HFFc6 (cell line): ENCODE measurements at regions not wholly inside any gene's neighbourhood (a gene's known extent, or its start where the extent isn't known, plus 50 kb on each side); places are given as distances from the start of the nearest gene placed in this dataset.

Experiments
- DNase-seq: peaks from one replicate; pipeline ENCODE4 v3.0.0-alpha.2; 2018
- H3K27ac Mint-ChIP-seq: 2 replicates; pipeline ENCODE4 v1.8.0; 2020; ENCODE audit warnings: mild to moderate bottlenecking, mixed read lengths
- H3K27me3 Mint-ChIP-seq: 2 replicates; pipeline ENCODE4 v1.8.0; 2021; ENCODE audit warnings: mild to moderate bottlenecking, moderate library complexity, mixed read lengths; ENCODE audit not compliant: insufficient read depth
- H3K36me3 Mint-ChIP-seq: 2 replicates; pipeline ENCODE4 v1.8.0; 2021; ENCODE audit warnings: low read depth, mixed read lengths
- H3K4me1 Mint-ChIP-seq: 2 replicates; pipeline ENCODE4 v1.8.0; 2020; ENCODE audit warnings: low read depth, mixed read lengths
- H3K4me3 Mint-ChIP-seq: 2 replicates; pipeline ENCODE4 v1.8.0; 2020; ENCODE audit warnings: mild to moderate bottlenecking, moderate library complexity, mixed read lengths
- H3K9me3 Mint-ChIP-seq: 2 replicates; pipeline ENCODE4 v1.8.0; 2020; ENCODE audit warnings: mild to moderate bottlenecking, mixed read lengths
- CTCF ChIP-seq: fragments of 200-600 bp; sonication (generic); IDR thresholded peaks from 2 replicates; pipeline ENCODE4 v1.5.0; 2021; ENCODE audit warnings: antibody characterized with exemption, mild to moderate bottlenecking

DNA sequence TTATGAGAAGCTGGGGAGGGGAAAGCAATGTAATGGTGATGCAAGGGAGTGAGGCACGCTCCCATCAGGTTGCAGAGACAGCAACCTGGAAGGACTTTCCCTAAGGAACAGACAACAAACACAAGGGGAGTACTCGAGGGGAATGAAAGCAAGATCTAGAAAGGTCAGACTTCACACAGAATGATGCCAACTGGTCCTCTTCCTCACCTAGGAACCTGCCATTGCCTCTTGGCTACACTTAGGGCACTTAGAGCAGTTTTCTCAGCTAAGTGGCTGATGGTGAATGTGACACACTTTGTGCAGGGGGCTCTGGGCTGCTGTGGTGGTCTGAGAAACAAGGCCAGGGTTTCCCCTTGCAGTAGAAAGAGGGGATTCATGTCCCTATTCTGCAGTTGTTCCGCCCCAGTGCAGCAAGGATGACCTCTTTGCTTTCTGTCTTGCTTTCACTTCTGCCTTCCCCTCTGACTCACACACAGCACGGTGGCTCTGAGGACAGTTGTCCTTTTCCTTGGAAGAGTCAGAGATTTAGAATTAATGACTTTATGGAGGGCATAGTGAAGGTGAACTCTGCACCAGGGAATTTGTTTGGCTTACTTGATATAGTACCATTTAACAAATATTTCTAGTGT lies 394.0 kb upstream of the KLF4 start:
- Mint-ChIP-seq H3K9me3 (peaks cover 5% of the 10 kb centered on the region), H3K4me1 (no peaks in the 10 kb centered on the region), H3K4me3 (no peak overlapping the region), H3K27ac (no peak overlapping the region), H3K27me3 (no peaks in the 10 kb centered on the region; the same call in 1 of the 2 replicates), H3K36me3 (no peaks in the 10 kb centered on the region)
- no peak for DNase-seq
- no peak for TF ChIP-seq CTCF

DNA sequence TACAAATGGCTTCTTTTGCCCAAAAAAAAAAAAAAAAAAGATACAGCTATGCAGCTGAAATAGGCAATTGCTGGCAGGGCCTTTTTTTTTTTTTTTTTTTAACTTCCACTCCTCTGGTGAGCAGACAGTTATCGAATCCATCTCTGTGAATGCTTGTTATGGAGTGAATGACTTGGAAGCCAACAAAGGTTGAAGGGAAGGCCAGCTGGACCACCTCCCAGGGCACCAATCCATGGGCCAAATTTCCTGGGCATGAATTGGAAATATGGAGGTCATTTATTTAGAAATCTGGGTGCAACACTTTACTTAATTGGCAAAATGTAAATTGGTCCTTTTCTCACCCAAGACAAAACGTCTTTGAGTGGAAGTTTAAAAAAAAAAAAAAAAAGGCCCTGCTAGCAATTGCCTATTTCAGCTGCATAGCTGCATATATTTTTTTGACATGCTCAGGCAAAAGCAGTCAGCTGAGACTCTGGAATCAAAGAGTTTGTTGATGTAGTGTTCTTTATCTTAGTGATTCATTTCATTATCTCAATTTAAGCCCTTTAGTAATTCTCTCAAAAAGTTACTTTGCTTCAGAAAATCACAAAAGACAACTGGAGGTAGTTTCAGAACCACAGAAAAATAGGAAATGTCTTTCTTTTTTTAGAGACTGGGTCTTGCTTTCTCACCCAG lies 392.2 kb upstream of the KLF4 start:
- H3K36me3 Mint-ChIP-seq = no peaks in the 10 kb centered on the region
- H3K9me3 Mint-ChIP-seq = no peaks in the 10 kb centered on the region; the same call in none of the 2 replicates
- H3K27me3 Mint-ChIP-seq = no peaks in the 10 kb centered on the region; the same call in 1 of the 2 replicates
- DNase-seq = no peak
- no peak overlapping the region for H3K27ac Mint-ChIP-seq
- no peak overlapping the region for H3K4me3 Mint-ChIP-seq
- no peaks in the 10 kb centered on the region for H3K4me1 Mint-ChIP-seq
- no peak for TF ChIP-seq CTCF

- DNase-seq = no peak
- Mint-ChIP-seq H3K27ac (no peak overlapping the region), H3K36me3 (no peaks in the 10 kb centered on the region), H3K4me3 (no peak overlapping the region), H3K9me3 (peaks cover 9% of the 10 kb centered on the region), H3K4me1 (no peaks in the 10 kb centered on the region), H3K27me3 (peaks cover 2% of the 10 kb centered on the region)
- TF ChIP-seq CTCF = no peak
Observed at GRCh38 chr9:107878462-107878861, 388.9 kb upstream of the KLF4 start.

DNA sequence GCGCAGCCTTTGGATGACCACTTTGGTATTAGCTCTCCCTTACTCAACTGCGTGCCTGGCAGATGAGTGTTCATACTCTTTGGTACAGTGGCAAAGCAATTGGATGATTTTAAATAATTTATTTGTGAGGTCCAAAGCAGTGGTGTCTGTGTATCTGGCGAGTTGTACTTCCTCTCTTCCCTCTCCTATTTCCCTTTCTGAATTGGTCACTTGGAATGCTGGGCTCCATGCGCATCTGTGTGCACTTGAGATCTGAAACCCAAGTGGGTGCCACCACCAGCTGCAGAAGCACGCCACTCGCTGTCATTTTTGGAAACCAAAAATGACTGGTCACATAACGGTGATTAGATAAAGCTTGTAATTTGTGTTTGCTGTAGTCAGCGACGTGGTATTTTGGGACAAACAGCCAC lies 386.0 kb upstream of the KLF4 start:
- Mint-ChIP-seq H3K4me3 (no peak overlapping the region), H3K27ac (no peak overlapping the region), H3K36me3 (no peaks in the 10 kb centered on the region), H3K9me3 (peaks cover 9% of the 10 kb centered on the region), H3K27me3 (peaks cover 2% of the 10 kb centered on the region), H3K4me1 (no peaks in the 10 kb centered on the region)
- TF ChIP-seq CTCF = no peak
- DNase-seq = no peak

DNA sequence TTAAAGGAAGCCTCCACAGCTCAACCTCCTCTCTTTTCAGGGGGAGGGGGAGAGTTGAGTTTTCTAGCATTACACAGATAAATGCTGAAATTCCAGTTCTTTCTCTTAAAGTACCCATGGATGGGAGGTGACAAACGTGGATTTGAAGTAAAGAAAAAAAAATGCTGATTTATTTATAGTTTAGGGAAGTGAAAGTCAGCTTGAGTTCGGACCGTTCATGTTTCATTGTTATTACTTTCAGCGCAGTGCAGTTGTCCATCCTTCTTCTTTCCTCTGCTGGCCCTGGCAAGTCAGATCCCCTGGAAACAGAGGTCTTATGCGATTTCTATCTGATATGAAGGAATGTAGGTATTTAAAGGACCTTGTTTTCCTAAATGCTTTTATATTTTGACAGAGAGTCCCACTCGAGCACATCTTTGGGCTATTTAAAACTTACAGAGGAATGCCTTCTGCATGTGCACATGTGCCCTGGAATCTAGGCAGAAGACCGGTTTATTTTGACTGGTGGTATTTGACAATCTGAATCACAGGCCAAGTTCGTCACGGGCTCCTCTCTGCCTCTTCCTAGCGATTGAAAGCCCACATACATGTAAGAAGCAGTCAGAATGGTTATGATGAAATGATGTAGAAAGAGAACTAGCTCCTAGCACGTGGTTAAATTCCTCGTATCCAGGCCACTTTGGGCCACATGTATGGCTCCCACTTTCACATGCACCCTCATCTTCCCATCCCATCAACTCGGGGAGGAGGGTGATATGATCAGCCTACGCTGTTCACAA lies 385.2 kb upstream of the KLF4 start:
- peaks cover 2% of the 10 kb centered on the region for H3K27me3 Mint-ChIP-seq
- no peak for TF ChIP-seq CTCF
- H3K27ac Mint-ChIP-seq = no peak overlapping the region
- H3K36me3 Mint-ChIP-seq = no peaks in the 10 kb centered on the region
- DNase-seq = no peak
- no peaks in the 10 kb centered on the region for H3K4me1 Mint-ChIP-seq
- peaks cover 9% of the 10 kb centered on the region for H3K9me3 Mint-ChIP-seq
- no peak overlapping the region for H3K4me3 Mint-ChIP-seq
